OCI-LY1 (cell line): ENCODE measurements at regions not wholly inside any gene's neighbourhood (a gene's known extent, or its start where the extent isn't known, plus 50 kb on each side); places are given as distances from the start of the nearest gene placed in this dataset.

Source experiments
- H2AFZ ChIP-seq: fragments of 200-600 bp; sonication (generic), shearing (Covaris generic); 2 replicates; pipeline ENCODE4 v1.6.0; 2014; ENCODE audit warnings: antibody characterized with exemption, mild to moderate bottlenecking, low read length
- H3F3A ChIP-seq: fragments of 200-600 bp; sonication (generic), shearing (Covaris generic); 2 replicates; pipeline ENCODE4 v1.6.0; 2014; ENCODE audit warnings: mild to moderate bottlenecking, antibody characterized with exemption, low read length, moderate library complexity; ENCODE audit not compliant: insufficient read depth
- H3K27ac ChIP-seq: fragments of 200-600 bp; sonication (generic); 2 replicates; pipeline ENCODE4 v1.5.1; 2014; ENCODE audit warnings: low read length, mixed run types, mild to moderate bottlenecking, low read depth; ENCODE audit not compliant: poor library complexity, severe bottlenecking
- H3K27me3 ChIP-seq: fragments of 200-600 bp; sonication (generic); 2 replicates; pipeline ENCODE4 v1.6.0; 2014; ENCODE audit warnings: antibody characterized with exemption, mild to moderate bottlenecking, low read length, moderate library complexity; ENCODE audit not compliant: insufficient read depth
- H3K36me3 ChIP-seq: fragments of 200-600 bp; sonication (generic); 2 replicates; pipeline ENCODE4 v1.6.1; 2014; ENCODE audit warnings: mild to moderate bottlenecking, antibody characterized with exemption, low read length, moderate library complexity, mixed read lengths; ENCODE audit not compliant: insufficient read depth
- H3K4me1 ChIP-seq: fragments of 200-600 bp; sonication (generic); 2 replicates; pipeline ENCODE4 v1.5.1; 2014; ENCODE audit warnings: mild to moderate bottlenecking, low read length, moderate library complexity; ENCODE audit not compliant: insufficient read depth, severe bottlenecking
- H3K4me2 ChIP-seq: fragments of 200-600 bp; sonication (generic), shearing (Covaris generic); 2 replicates; pipeline ENCODE4 v1.6.1; 2014; ENCODE audit warnings: low read length
- H3K4me3 ChIP-seq: fragments of 200-600 bp; sonication (generic); 2 replicates; pipeline ENCODE4 v1.5.1; 2014; ENCODE audit warnings: low read length, low read depth, mild to moderate bottlenecking, mixed read lengths; ENCODE audit not compliant: poor library complexity, severe bottlenecking
- H3K79me2 ChIP-seq: fragments of 200-600 bp; shearing (Covaris generic); 2 replicates; pipeline ENCODE4 v1.6.1; 2016; ENCODE audit warnings: mixed run types, low read length, mixed read lengths; ENCODE audit not compliant: insufficient read depth
- H3K9ac ChIP-seq: fragments of 200-600 bp; sonication (generic), shearing (Covaris generic); 2 replicates; pipeline ENCODE4 v1.6.1; 2014; ENCODE audit warnings: mild to moderate bottlenecking, low read length, mixed read lengths
- H3K9me2 ChIP-seq: fragments of 200-600 bp; sonication (generic), shearing (Covaris generic); 2 replicates; pipeline ENCODE4 v1.6.1; 2014; ENCODE audit warnings: low read depth, mild to moderate bottlenecking, low read length, mixed read lengths
- H3K9me3 ChIP-seq: fragments of 200-600 bp; shearing (Covaris generic); 2 replicates; pipeline ENCODE4 v1.6.1; 2014; ENCODE audit warnings: low read length, mixed read lengths
- H4K20me1 ChIP-seq: fragments of 200-600 bp; sonication (generic), shearing (Covaris generic); 2 replicates; pipeline ENCODE4 v1.6.0; 2016; ENCODE audit warnings: mild to moderate bottlenecking, low read length; ENCODE audit not compliant: insufficient read depth
- EZH2 ChIP-seq: fragments of 200-600 bp; sonication (generic), shearing (Covaris generic); IDR thresholded peaks from 2 replicates; pipeline ENCODE4 v1.8.0; 2017; ENCODE audit warnings: borderline replicate concordance, mixed run types, mild to moderate bottlenecking, antibody characterized with exemption, low read length, moderate library complexity, mixed read lengths
- TF ChIP-seq, protein P1 (sequence below): fragments of 200-600 bp; sonication (generic), shearing (Covaris generic); IDR thresholded peaks from 2 replicates; pipeline ENCODE4 v1.5.1; 2017; ENCODE audit warnings: mild to moderate bottlenecking, antibody characterized with exemption, low read length, moderate library complexity, mixed read lengths

DNA sequence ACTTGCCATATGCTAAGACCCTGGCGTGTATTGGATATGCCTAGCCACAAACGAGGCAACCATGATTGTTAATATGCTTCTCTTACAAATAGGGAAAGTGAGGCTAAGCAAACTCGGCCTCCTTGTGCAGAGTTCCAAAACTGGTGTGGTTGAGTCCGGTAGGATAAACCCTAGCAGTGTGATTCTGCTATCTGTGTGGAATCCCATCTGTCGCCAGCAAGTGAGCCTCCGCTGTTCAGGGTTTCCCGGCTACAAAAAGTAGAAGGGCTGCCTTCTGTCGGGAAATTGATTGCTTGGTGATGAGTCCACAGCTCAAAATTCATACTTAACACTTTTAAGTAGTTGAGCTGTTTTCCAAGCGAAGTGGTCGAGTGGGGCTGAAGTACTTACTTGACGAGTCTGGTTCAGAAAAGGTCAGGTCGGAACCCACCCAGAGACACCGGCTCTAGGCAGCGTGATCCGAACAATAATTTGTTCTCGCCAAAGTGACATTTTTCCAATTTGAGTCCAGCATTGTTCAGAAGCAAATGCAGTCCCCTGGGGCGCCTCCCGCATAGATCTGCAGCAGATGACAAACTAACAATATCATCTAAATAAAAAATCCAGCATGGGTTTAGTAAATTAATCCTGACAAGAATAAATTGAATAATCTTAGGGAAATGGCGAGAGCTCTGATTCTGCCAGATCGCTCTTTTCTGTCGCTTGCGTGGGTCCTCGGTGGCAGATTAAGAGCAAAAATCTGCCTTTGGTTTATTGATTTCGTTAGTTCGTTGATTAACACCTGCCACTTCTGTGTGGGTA, 686.7 kb upstream of the RBFOX1 start:
- H3K79me2 ChIP-seq, result no peaks in the 10 kb centered on the region
- H3K4me2 ChIP-seq, result no peak overlapping the region
- H3K9me3 ChIP-seq, result no peaks in the 10 kb centered on the region
- H3K36me3 ChIP-seq, result no peaks in the 10 kb centered on the region
- H3K27ac ChIP-seq, result no peak overlapping the region
- no peak overlapping the region for H3K4me3 ChIP-seq
- no peaks in the 10 kb centered on the region for H4K20me1 ChIP-seq
- H3K9me2 ChIP-seq, result no peaks in the 10 kb centered on the region
- H3K9ac ChIP-seq, result no peak overlapping the region
- H3F3A ChIP-seq, result no peaks in the 10 kb centered on the region
- H2AFZ ChIP-seq, result no peak overlapping the region
- no peaks in the 10 kb centered on the region for H3K4me1 ChIP-seq
- H3K27me3 ChIP-seq, result no peaks in the 10 kb centered on the region
- TF ChIP-seq EZH2, result no peak
- TF ChIP-seq, protein P1, sequence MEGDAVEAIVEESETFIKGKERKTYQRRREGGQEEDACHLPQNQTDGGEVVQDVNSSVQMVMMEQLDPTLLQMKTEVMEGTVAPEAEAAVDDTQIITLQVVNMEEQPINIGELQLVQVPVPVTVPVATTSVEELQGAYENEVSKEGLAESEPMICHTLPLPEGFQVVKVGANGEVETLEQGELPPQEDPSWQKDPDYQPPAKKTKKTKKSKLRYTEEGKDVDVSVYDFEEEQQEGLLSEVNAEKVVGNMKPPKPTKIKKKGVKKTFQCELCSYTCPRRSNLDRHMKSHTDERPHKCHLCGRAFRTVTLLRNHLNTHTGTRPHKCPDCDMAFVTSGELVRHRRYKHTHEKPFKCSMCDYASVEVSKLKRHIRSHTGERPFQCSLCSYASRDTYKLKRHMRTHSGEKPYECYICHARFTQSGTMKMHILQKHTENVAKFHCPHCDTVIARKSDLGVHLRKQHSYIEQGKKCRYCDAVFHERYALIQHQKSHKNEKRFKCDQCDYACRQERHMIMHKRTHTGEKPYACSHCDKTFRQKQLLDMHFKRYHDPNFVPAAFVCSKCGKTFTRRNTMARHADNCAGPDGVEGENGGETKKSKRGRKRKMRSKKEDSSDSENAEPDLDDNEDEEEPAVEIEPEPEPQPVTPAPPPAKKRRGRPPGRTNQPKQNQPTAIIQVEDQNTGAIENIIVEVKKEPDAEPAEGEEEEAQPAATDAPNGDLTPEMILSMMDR, result no peak

DNA sequence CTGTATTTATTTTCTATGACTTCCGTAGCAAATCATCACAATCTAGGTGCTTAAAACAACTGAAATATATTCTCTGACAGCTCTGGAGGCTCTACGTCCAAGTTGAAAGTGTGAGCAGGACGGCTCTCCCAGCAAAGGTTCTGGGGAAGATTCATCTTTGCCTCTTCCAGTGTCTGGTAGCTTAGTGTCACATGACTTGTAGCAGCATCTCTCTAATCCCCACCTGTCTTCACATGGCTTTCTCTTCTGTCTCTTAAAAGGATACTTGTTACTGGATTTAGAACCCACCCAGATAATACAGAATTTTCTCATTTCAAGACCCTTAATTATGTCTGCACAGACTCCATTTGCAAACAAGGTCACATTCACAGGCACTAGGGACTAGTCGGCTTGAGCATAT, 687.7 kb upstream of the RBFOX1 start:
- Histone ChIP-seq H3K9me2 (no peaks in the 10 kb centered on the region), H3K9ac (no peak overlapping the region), H3K27ac (no peak overlapping the region), H4K20me1 (no peaks in the 10 kb centered on the region), H3K36me3 (no peaks in the 10 kb centered on the region), H3K9me3 (no peaks in the 10 kb centered on the region), H3F3A (no peaks in the 10 kb centered on the region), H3K4me2 (no peak overlapping the region), H3K79me2 (no peaks in the 10 kb centered on the region), H2AFZ (no peak overlapping the region), H3K4me1 (no peaks in the 10 kb centered on the region), H3K27me3 (no peaks in the 10 kb centered on the region), H3K4me3 (no peak overlapping the region)
- no peak for TF ChIP-seq EZH2
- TF ChIP-seq, protein P1, result no peak

DNA sequence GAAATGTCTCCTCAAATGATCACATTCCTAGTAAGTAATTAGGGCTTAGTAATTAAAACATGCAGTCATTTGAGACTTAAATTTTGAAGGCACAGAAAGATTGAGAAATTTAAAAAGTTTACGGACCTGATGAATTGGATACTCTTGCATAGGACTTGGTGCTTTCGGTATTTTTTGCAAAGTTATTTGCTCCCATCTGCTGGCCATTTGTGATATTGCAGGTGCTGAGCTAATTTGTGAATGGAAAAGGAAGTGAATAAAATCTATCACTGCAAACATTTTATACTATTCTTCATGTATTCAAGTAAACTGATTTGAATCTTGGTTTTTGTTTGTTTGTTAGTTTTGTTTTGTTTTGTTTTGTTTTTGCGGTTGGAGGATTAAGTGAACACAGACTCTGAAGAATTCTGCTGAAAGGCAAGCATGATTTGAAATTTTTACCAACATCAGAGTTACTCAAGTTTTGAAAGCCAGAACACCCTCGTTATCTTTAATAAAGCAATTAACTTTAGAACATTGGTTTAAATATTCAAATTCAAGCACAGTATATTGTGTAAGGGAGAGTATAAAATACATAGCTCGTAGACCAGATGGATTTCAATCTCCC, 689.5 kb upstream of the RBFOX1 start:
- Histone ChIP-seq H3K27me3 (no peaks in the 10 kb centered on the region), H3K4me3 (no peak overlapping the region), H3K4me1 (no peaks in the 10 kb centered on the region), H3K27ac (no peak overlapping the region), H3K79me2 (no peaks in the 10 kb centered on the region), H3K4me2 (no peak overlapping the region), H4K20me1 (no peaks in the 10 kb centered on the region), H3K9me2 (no peaks in the 10 kb centered on the region), H3K9ac (no peak overlapping the region), H3F3A (no peaks in the 10 kb centered on the region), H2AFZ (no peak overlapping the region), H3K9me3 (no peaks in the 10 kb centered on the region), H3K36me3 (no peaks in the 10 kb centered on the region)
- TF ChIP-seq, protein P1, result peak; percentile 81
- no peak for TF ChIP-seq EZH2
